OCI-M1 (cell line): ENCODE measurements at regions not wholly inside any gene's neighbourhood (a gene's known extent, or its start where the extent isn't known, plus 50 kb on each side); places are given as distances from the start of the nearest gene placed in this dataset.
"Not testable (repeated sequence)": the region's sequence is repeated elsewhere in the genome, so short reads cannot be mapped to it uniquely, and the experiment has no call there.

Experiments used
- DNase-seq: peaks from one replicate; lab custom pipeline; 2025; lab: John Stamatoyannopoulos, UW

GRCh38 chr11:22920939-22921565 lies 60.8 kb upstream of the CCDC179 start:
- DNase-seq, result peak; percentile 84

DNA sequence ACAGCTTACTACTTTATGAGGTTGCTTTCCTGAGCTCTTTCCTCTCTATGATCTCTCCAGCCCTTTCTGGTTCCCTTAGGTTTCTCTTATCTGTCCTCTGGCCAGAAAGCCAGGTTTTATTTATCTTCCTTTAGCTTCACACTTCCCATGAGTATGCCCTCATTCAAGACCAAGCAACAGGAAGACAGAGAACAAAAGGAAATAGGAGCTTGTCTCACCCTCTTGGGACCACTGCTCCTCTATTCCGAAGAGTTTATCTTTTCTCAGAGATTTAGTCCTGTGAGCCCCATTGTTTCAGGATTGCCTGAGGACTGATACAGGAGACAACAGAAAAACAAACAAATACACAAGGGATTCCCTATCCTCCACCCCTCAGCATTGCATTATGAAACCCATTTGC lies 62.4 kb upstream of the CCDC179 start:
- peak; percentile 17 for DNase-seq

DNA sequence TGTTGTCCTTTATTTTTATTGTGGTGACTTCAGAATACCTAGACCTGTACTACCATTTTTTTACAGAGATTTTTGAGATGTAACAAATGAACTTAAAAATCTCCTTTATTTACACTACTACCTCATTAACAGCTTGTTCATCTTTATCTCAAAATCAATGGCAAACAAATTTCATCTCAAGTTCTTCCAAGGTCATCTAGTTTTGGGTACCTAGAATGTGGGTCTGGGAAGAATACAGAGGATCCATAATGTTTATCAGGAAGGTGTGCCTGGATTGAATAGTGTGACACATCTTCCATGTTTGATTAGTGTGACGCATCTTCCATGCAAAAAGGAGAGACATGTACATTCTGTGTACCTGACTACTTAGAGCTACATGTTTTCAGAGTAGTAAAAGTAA lies 63.3 kb upstream of the CCDC179 start:
- DNase-seq, result no peak

- DNase-seq, result no peak
These were observed 66.1 kb upstream of the CCDC179 start for GRCh38 chr11:22926341-22926740.

GRCh38 chr11:22927793-22928192 lies 67.5 kb upstream of the CCDC179 start:
- DNase-seq, result no peak

DNA sequence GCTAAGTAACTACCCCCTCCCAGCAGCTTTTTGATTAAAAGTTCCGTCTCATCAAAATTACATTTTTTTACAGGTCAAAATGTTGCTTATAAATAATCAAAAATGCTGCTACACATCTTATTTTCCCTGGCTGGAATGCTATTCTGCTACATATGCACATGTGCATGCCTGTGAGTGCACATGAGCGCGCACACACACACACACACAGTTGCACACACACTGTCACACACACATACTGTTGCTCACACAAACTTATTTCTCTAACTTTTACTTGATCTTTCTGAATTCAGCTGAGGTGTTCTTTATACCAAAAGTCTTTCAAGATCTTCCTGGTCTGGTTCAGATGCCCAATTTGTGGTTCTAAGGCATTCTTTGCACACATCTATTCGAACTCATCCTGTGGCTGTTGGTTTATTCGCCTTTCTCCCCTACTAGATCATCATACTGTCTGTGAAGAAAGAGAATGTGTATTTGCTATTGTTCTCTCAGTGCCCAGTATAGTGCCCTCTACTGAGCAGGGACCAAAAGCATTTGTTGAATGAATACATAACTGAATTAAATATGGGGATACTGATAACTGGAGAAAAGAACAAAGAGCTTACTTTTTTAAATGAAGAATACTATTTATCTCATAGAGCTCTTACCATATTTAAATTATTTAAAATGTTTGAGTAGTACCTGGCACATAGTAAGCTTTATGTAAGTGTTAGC lies 68.1 kb upstream of the CCDC179 start:
- peak; percentile 13 for DNase-seq

GRCh38 chr11:22930816-22931594 lies 70.7 kb upstream of the CCDC179 start:
- peak; percentile 55 for DNase-seq

- no peak for DNase-seq
These were observed 78.4 kb upstream of the CCDC179 start for GRCh38 chr11:22938691-22939090.

GRCh38 chr11:22941544-22941943 lies 81.3 kb upstream of the CCDC179 start:
- not testable (repeated sequence) for DNase-seq

DNA sequence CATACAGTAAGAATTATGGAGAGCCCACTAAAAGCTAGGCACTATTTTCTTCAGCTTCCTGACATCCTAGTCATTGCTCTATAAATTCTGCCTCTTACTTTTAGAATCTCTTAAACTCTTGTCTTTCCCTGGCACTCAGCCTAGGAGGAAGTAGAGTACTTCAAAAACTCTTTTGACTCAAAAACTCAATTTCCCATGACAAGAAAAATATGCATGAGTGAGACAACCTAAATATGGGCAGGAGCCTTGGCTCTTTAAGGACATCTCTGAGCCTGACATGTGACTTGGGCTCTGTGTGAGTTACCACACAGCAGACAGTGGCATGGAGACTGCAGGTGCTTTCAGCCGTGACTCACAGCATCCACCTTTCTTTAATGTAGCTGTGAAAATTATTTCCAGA lies 97.5 kb upstream of the CCDC179 start:
- no peak for DNase-seq

DNA sequence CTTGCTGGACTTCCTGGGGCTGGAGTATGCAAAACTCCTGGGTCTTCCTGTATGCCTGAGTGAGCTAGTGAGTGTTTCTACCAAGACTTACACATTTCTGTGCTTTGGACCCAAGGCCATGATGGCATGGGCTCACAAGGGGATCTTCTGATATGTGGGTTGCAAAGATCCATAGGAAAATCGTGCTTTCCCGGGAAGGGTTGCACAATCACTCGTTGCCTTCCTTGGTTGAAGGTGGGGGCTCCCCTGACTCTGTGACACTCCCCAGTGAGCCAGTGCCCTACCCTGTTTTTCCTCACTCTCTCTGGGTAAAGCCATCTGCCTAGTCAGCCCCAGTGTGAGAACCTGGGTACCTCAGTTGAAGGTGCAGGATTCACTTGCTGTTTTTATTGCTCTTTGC lies 114.0 kb upstream of the CCDC179 start:
- no peak for DNase-seq

- DNase-seq, result peak; percentile 75
These were observed 115.9 kb upstream of the CCDC179 start for GRCh38 chr11:22976146-22976545.

DNA sequence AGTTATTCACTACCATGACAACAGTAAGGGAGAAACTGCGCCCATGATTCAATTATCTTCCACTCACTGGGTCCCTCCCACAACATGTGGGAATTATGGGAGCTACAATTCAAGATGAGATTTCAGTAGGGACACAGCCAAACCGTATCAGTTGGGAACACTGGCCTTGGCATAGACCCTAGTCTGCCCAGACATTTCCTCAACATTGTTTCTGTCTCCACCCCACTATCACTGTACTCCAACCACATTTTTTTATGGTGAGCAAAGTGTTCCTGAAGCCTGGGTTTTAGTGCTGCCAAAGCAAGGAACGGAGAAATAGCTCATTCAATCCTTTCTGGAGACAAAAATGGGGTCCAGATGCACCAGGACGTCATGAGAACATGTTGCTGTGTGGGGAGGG lies 122.6 kb upstream of the CCDC179 start:
- no peak for DNase-seq

DNA sequence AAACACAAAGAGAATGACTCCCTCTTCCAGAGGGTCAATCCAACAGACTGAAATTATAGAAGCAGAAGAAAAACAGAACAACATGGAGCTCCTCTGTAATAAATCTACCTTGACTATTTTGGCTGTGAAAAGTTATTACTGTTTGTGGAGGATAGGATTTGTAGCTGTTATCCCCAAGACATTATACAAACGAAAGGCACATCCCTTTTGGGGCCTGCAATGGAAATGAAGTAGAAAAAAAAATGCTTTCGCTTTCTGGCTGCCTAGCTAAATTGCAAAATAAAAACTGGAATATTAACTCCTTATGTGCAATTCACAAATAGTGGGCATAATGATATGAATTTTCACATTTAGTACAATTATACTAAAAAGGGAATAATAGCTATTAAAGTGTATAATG lies 123.8 kb upstream of the CCDC179 start:
- DNase-seq, result no peak

- no peak for DNase-seq
These were observed 129.1 kb upstream of the CCDC179 start for GRCh38 chr11:22989371-22989770.

DNA sequence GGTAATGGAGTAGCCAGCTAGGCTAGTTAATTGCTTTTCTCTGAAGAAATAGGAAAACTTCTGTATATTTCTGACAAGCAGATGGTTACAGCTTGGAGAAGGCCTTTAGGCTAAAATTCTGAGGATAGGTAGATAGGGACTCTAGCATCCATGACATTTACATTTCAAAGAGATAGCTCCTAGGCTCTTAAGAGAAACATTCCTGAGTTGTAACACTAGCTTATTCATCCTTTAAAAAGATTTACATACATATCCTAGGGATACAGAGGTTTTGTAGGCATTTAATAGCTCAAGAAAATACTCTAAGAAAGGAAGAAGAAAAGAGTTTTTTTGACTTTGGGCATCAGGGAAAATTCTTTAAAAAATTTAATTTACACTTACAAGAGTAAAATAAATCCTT lies 130.9 kb upstream of the CCDC179 start:
- DNase-seq, result no peak

DNA sequence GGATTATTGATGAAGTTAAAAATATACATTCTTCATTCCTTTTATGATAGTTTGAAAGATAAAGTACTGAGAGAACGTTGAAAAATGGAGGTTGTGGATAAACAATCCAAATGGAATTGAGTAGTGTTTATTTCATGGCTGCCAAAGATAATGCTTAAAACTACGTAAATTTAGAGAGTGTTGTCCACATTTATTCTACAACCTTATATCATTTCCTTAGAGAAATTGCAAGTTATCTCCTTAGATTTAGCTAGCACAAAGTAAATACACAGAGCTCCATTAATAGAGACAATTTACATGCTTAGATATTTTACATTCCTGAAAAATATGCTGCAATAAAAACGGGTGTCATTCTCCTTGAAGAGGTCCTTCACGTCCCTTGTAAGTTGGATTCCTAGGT lies 146.5 kb upstream of the CCDC179 start:
- no peak for DNase-seq

- DNase-seq, result no peak
These were observed 150.6 kb upstream of the CCDC179 start for GRCh38 chr11:23010790-23011335.

DNA sequence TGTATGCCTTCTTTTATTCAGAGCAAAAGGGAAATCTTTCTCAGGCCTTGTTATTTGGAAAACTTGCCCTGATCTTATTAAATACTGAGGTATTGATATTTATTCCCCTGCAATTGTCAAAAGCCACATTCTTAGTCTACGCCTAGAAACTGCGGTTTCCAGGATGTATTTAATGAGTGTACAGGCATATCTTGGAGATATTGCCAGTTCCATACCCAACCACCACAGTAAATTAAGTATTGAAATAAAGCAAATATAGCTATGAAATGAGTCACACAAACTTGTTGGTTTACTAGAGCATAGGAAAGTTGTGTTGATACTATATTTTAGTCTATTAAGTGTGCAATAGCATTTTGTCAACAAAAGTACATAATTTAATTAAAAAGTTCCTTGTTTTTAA lies 152.7 kb upstream of the CCDC179 start:
- no peak for DNase-seq

GRCh38 chr11:23013509-23013908 lies 153.2 kb upstream of the CCDC179 start:
- DNase-seq, result no peak

DNA sequence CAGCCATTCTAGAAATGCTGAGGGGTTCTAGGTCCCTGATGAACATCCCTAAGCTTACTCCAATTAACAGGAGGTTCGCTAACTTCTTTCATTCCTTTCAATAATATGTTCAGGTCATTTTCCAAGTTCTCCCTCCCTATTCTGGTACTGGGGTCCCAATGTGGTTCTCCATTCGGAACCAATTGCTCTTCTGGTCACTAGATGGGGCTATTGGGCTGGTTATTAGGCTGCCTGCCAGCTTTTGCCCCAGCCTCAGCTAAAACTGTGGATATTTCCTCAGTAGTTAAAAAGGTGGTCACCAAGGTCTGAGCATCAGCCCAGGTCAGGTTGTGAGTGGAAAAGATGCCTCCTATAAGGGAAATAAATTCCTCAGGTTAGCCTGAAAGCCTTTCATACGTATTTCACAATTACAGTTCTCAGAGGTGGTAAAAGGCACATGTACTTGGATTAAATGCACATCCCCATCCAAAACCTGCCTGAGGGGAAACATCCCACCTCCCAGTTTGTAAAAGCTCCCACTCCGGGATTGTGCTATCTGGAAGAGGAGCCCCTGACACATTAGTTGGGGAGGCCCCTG lies 161.1 kb upstream of the CCDC179 start:
- peak; percentile 47 for DNase-seq

DNA sequence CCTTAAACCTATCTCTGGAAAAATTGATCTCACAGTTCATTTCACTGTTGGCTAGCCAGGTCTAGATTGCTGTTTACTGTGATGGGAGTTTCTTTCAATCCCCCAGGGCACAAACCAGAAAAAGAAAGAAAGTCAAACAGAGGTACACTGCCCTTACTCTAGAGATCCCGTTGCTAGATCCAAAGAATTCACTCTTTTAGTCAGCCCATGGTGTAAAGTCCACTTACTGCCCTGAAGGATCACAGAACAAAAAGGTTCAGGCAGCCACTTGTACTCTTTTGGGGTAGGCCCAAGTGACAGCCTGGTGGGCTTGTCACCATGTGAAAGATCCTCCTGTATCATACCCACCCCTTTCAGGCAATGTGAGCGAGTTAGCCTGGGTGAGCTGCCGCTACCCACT lies 162.6 kb upstream of the CCDC179 start:
- no peak for DNase-seq

- peak; percentile 12 for DNase-seq
These were observed 163.0 kb upstream of the CCDC179 start for GRCh38 chr11:23023319-23023718.
